Left lung (tissue), 4 donors: ENCODE measurements at regions not wholly inside any gene's neighbourhood (a gene's known extent, or its start where the extent isn't known, plus 50 kb on each side); places are given as distances from the start of the nearest gene placed in this dataset.

Source experiments
- ATAC-seq: fragments of 200-7000 bp; cut with Tn5 transposase; one replicate; pipeline ENCODE4 v1.9.1; 2020; ENCODE audit warnings: moderate library complexity
- DNase-seq, 4 donors: peaks; one replicate each; pipeline ENCODE4 v3.0.0-alpha.2; 2013 to 2020
- H3K27ac ChIP-seq, 2 donors: fragments of 200-600 bp; sonication (generic) in 1 of 2; one replicate each; pipeline versions ENCODE4 v1.5.0 to v1.8.0; 2020 to 2021
- H3K27me3 ChIP-seq, 2 donors: fragments of 200-600 bp; sonication (generic) in 1 of 2; one replicate each; pipeline versions ENCODE4 v1.5.0 to v1.8.0; 2020 to 2021
- H3K36me3 ChIP-seq, 2 donors: fragments of 200-600 bp; sonication (generic) in 1 of 2; one replicate each; pipeline versions ENCODE4 v1.5.0 to v1.8.0; 2020 to 2021
- H3K4me1 ChIP-seq, 2 donors: fragments of 200-600 bp; one replicate each; pipeline ENCODE4 v1.8.0; 2021
- H3K4me3 ChIP-seq, 2 donors: fragments of 200-600 bp; sonication (generic) in 1 of 2; one replicate each; pipeline versions ENCODE4 v1.5.0 to v1.8.0; 2020 to 2021; ENCODE audit warnings: mild to moderate bottlenecking in 1 of 2
- H3K9me3 ChIP-seq, 2 donors: fragments of 200-600 bp; sonication (generic) in 1 of 2; one replicate each; pipeline versions ENCODE4 v1.5.0 to v1.8.0; 2020 to 2021
- intact Hi-C, 2 donors: fragments of 100-400 bp; cut with DNase I; formaldehyde crosslinking; loops; one replicate each; pipeline versions ENCODE4 v1.11.2 to v1.14.2; 2022
- TF ChIP-seq, protein P1 (sequence below), 2 donors: fragments of 200-600 bp; sonication (generic) in 1 of 2; IDR thresholded peaks; one replicate each; pipeline versions ENCODE4 v1.5.0 to v1.8.0; 2021; ENCODE audit warnings: antibody characterized with exemption in 2 of 2
- donor health status: DM: no; HTN: yes; CAD: no.
- donor health status: DM: no; HTN: no; CAD: no.

DNA sequence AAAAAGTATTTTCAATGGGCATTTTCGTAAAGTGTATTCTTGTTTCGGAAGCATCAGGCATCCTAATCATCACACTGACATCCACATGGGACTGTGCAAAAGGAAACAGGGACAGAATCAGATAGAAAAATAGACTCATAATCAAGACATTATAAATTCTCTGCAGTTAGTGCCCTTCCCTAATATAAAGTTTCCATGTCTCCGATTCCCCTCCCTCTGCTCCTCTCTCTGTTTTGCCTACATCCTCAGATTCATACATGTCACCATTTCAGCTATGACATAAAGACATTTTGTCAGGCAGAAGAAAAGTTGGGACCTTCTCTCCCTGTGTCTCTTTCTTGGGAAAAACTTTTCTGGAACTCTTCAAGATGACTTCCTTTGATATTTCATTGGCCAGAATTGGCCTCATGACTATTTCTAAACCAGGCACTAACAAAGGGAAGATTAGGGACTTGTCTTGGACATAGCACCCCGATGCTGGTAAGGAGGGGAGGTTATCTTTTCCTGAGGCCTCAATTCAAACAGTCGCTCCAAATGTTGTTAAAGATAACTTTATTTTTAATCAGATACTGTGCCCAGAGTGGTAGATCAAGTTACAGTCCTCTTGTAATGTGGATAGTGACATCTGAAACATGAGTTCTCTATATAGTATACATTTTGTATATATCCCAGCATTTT lies 212.1 kb upstream of the BTG1 start:
- H3K36me3 ChIP-seq, result no peaks in the 10 kb centered on the region
- no peaks in the 10 kb centered on the region for H3K9me3 ChIP-seq
- no peaks in the 10 kb centered on the region for H3K27me3 ChIP-seq
- H3K4me1 ChIP-seq, result peaks cover 0 to 3% of the 10 kb centered on the region in 2 donors
- TF ChIP-seq, protein P1, sequence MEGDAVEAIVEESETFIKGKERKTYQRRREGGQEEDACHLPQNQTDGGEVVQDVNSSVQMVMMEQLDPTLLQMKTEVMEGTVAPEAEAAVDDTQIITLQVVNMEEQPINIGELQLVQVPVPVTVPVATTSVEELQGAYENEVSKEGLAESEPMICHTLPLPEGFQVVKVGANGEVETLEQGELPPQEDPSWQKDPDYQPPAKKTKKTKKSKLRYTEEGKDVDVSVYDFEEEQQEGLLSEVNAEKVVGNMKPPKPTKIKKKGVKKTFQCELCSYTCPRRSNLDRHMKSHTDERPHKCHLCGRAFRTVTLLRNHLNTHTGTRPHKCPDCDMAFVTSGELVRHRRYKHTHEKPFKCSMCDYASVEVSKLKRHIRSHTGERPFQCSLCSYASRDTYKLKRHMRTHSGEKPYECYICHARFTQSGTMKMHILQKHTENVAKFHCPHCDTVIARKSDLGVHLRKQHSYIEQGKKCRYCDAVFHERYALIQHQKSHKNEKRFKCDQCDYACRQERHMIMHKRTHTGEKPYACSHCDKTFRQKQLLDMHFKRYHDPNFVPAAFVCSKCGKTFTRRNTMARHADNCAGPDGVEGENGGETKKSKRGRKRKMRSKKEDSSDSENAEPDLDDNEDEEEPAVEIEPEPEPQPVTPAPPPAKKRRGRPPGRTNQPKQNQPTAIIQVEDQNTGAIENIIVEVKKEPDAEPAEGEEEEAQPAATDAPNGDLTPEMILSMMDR (IDR thresholded peaks at IDR 0.05), result no peak
- DNase-seq (no peak), ATAC-seq (no peak)
- H3K4me3 ChIP-seq, result no peak overlapping the region
- intact Hi-C loops, result no loop called here
- no peak overlapping the region for H3K27ac ChIP-seq

DNA sequence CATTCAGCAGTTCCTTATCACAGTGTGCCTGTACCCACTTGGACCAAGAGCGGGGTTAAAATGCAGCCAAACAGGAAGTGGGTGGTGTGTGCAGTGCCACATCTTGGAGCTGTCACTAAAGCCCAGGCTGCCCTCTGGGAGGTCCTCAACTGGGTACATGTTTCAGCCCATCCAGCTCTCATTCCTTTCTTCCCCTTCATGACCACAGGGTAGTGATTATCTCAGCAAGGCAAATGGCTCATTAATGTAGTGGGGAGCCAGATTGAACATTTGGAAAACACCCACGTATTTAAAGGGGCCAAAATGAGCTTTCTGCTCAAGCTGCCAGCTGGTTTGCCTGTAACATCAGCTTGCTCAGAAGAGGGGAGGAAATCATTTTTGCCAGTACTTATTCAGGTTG lies 210.8 kb upstream of the BTG1 start:
- intact Hi-C loops, result no loop called here
- DNase-seq, result peak in 1 of 4 donors; percentile 51

DNA sequence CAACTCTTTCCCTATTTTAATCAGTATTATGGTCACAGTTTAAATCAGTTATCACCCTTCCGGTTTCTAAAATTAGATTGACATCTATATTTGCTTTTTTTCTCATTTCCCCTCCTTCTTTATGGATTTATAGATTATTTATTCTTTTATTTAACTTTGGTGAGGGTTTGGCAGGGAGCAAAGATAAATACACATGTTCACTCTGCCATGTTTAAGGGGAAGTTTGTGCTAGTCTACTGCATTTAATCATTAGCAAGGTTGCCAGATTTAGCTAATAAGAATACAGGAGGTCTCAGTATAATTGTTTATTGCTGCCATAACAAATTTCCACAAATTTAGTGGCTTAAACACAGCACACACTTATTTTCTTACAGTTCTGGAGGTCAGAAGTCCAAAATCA lies 204.0 kb upstream of the BTG1 start:
- H3K4me3 ChIP-seq, result no peak overlapping the region
- intact Hi-C loops, result no loop called here
- no peaks in the 10 kb centered on the region for H3K27me3 ChIP-seq
- no peaks in the 10 kb centered on the region for H3K9me3 ChIP-seq
- no peak overlapping the region for H3K27ac ChIP-seq
- H3K36me3 ChIP-seq, result no peaks in the 10 kb centered on the region
- no peaks in the 10 kb centered on the region for H3K4me1 ChIP-seq
- ATAC-seq (no peak), DNase-seq (no peak)
- TF ChIP-seq, protein P1 (IDR thresholded peaks at IDR 0.05), result no peak

More for the DNA sequence above, 210.8 kb upstream of the BTG1 start:
- ATAC-seq, result no peak
- H3K9me3 ChIP-seq, result no peaks in the 10 kb centered on the region
- H3K4me3 ChIP-seq, result no peak overlapping the region
- peaks cover 0 to 3% of the 10 kb centered on the region in 2 donors for H3K4me1 ChIP-seq
- TF ChIP-seq, protein P1 (IDR thresholded peaks at IDR 0.05), result no peak
- H3K36me3 ChIP-seq, result no peaks in the 10 kb centered on the region
- no peak overlapping the region for H3K27ac ChIP-seq
- no peaks in the 10 kb centered on the region for H3K27me3 ChIP-seq

DNA sequence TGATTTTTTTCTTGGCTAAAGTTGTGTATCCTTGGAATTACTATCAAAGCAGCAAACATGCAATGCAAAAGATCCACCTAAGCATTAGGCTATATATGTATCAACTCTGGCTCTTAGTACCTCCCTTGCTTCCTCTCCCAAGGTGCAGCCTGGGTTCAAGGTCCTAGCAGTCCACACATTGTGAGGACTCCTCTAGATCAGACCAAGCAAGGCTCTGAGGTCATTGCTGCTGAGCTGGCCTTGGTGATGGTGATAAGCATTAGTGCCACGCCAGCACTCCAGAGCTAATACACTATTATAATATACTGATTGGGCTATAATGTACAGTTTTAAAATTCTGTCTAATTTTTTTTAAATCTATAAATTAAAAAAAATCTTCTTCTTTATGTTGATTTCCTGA lies 196.9 kb upstream of the BTG1 start:
- TF ChIP-seq, protein P1 (IDR thresholded peaks at IDR 0.05), result no peak
- Histone ChIP-seq H3K4me1 (peaks cover 0 to 12% of the 10 kb centered on the region in 2 donors), H3K9me3 (no peaks in the 10 kb centered on the region), H3K36me3 (no peaks in the 10 kb centered on the region), H3K27me3 (no peaks in the 10 kb centered on the region), H3K27ac (no peak overlapping the region), H3K4me3 (no peak overlapping the region)
- no peak for ATAC-seq
- intact Hi-C loops, result no loop called here
- no peak for DNase-seq

DNA sequence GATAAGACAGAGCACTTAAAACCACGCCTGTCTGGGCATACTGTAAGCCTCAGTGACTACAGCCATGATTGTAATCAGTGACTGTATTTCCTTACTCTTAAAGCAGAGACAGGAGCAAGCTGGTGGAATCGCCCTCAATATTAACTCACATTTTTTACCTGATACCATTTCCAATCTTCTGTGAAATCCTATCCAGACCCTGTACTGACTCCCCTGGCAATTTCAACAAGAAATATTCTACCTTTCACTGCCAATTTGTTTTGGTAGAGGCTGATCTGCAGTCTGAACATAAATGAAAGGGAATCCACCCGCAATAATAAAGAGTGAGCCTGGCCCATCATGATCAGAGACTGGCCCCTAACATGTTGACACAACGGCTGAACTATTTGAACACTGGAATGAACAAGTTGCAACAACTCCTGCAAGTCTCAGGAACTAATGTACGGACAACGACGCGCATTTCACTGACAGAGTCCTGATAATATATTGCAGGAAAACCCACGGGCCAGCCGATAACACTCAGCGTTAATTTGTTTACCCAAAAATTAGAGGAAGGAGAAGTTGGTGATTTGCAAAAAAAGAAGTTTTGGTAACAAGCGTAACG lies 195.5 kb upstream of the BTG1 start:
- Histone ChIP-seq H3K4me1 (peaks cover 3 to 12% of the 10 kb centered on the region in 2 donors), H3K27ac (no peak overlapping the region), H3K4me3 (no peak overlapping the region), H3K36me3 (no peaks in the 10 kb centered on the region), H3K9me3 (no peaks in the 10 kb centered on the region), H3K27me3 (no peaks in the 10 kb centered on the region)
- intact Hi-C loops, result no loop called here
- TF ChIP-seq, protein P1 (IDR thresholded peaks at IDR 0.05), result no peak
- ATAC-seq (peak; percentile 52), DNase-seq (no peak)
